OCI-LY7 (cell line): ENCODE measurements at regions not wholly inside any gene's neighbourhood (a gene's known extent, or its start where the extent isn't known, plus 50 kb on each side); places are given as distances from the start of the nearest gene placed in this dataset.

Experiments
- BruUV-seq: library from RNA; stranded (reverse); fragments of 400-500 nt; replicated peaks from 2 replicates; lab custom pipeline; 2021; lab: Mats Ljungman, UMichigan
- CTCF ChIA-PET: fragments of 300-600 bp; sonication (Branson Sonifier 250); formaldehyde crosslinking; loops from one replicate; lab custom pipeline; 2022; ENCODE audit warnings: antibody characterized with exemption; ENCODE audit not compliant: unreplicated experiment; lab: Charles Lee
- POLR2A ChIA-PET: fragments of 300-600 bp; sonication (Branson Sonifier 250); formaldehyde crosslinking; loops from one replicate; lab custom pipeline; 2022; ENCODE audit warnings: antibody characterized with exemption; lab: Charles Lee
- DNase-seq: peaks from one replicate; pipeline ENCODE4 v3.0.0-alpha.2; 2015; ENCODE audit warnings: low spot score
- H2AFZ ChIP-seq: fragments of 200-600 bp; sonication (generic), shearing (Covaris generic); 2 replicates; pipeline ENCODE4 v1.6.1; 2014; ENCODE audit warnings: mild to moderate bottlenecking, antibody characterized with exemption, low read length, moderate library complexity
- H3K27ac ChIP-seq: fragments of 200-600 bp; sonication (generic); 2 replicates; pipeline ENCODE4 v1.5.1; 2014; ENCODE audit warnings: mixed run types, low read depth, mild to moderate bottlenecking, moderate library complexity, low read length, inconsistent platforms; ENCODE audit not compliant: poor library complexity, severe bottlenecking
- H3K36me3 ChIP-seq: fragments of 200-600 bp; sonication (generic); 2 replicates; pipeline ENCODE4 v1.6.1; 2014; ENCODE audit warnings: mild to moderate bottlenecking, antibody characterized with exemption, low read length, moderate library complexity, mixed read lengths; ENCODE audit not compliant: insufficient read depth
- H3K4me1 ChIP-seq: fragments of 200-600 bp; sonication (generic); 2 replicates; pipeline ENCODE4 v1.5.1; 2014; ENCODE audit warnings: mild to moderate bottlenecking, low read length; ENCODE audit not compliant: insufficient read depth, poor library complexity, severe bottlenecking
- H3K4me2 ChIP-seq: fragments of 200-600 bp; sonication (generic); 2 replicates; pipeline ENCODE4 v1.6.1; 2014; ENCODE audit warnings: mild to moderate bottlenecking, low read length
- H3K4me3 ChIP-seq: fragments of 200-600 bp; sonication (generic); 2 replicates; pipeline ENCODE4 v1.5.1; 2014; ENCODE audit warnings: mild to moderate bottlenecking, low read depth, low read length; ENCODE audit not compliant: poor library complexity, severe bottlenecking
- H3K79me2 ChIP-seq: fragments of 200-600 bp; sonication (generic); 2 replicates; pipeline ENCODE4 v1.6.1; 2016; ENCODE audit warnings: low read depth, mild to moderate bottlenecking, low read length, moderate library complexity, mixed read lengths; ENCODE audit not compliant: insufficient read depth
- H3K9me2 ChIP-seq: fragments of 200-600 bp; sonication (generic); 2 replicates; pipeline ENCODE4 v1.6.1; 2016; ENCODE audit warnings: mild to moderate bottlenecking, low read length, mixed read lengths; ENCODE audit not compliant: insufficient read depth
- H3K9me3 ChIP-seq: fragments of 200-600 bp; sonication (generic); 2 replicates; pipeline ENCODE4 v1.6.1; 2014; ENCODE audit warnings: mild to moderate bottlenecking, mixed run types, low read length, mixed read lengths
- H4K20me1 ChIP-seq: fragments of 200-600 bp; sonication (generic); 2 replicates; pipeline ENCODE4 v1.6.1; 2014; ENCODE audit warnings: mild to moderate bottlenecking, antibody characterized with exemption, low read length, moderate library complexity, mixed read lengths; ENCODE audit not compliant: insufficient read depth
- EZH2phosphoT487 ChIP-seq: fragments of 200-600 bp; sonication (generic); IDR thresholded peaks from 2 replicates; pipeline ENCODE4 v1.6.1; 2018; ENCODE audit warnings: low read depth, borderline replicate concordance, mild to moderate bottlenecking, mixed run types, antibody characterized with exemption, low read length, moderate library complexity, mixed read lengths
- intact Hi-C: fragments of 100-400 bp; cut with micrococcal nuclease; formaldehyde crosslinking; loops from one replicate; pipeline ENCODE4 v1.10.0; 2022; ENCODE audit not compliant: unreplicated experiment
- TF ChIP-seq, protein P1 (sequence below): fragments of 200-600 bp; sonication (generic); conservative IDR thresholded peaks from 2 replicates; pipeline ENCODE4 v1.5.1; 2014; ENCODE audit warnings: mild to moderate bottlenecking, antibody characterized with exemption, low read length, moderate library complexity, mixed read lengths

DNA sequence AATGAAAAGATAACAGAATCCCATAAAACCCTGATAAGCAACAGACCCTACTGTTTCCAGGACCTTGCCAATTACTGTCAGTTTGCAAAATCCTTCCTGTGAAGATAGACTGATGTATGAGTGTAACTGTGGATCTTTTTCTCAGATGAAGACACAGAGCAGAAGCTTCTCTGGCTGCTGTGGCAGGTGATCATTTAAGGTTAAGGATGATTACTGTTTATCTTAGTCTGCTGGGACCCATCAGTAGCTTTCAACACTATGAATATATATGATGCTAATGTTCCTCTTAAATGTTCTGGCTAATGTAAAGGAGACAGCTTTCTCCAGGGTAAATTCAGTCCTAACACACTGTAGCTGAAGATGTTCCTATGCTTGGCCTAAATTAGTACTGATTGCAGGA lies 56.0 kb upstream of the CTTNBP2 start:
- ChIA-PET CTCF (no interaction called here), POLR2A (no interaction called here)
- no peak for DNase-seq
- H3K79me2 ChIP-seq: no peaks in the 10 kb centered on the region
- H4K20me1 ChIP-seq: no peaks in the 10 kb centered on the region
- TF ChIP-seq EZH2phosphoT487: no peak
- TF ChIP-seq, protein P1, sequence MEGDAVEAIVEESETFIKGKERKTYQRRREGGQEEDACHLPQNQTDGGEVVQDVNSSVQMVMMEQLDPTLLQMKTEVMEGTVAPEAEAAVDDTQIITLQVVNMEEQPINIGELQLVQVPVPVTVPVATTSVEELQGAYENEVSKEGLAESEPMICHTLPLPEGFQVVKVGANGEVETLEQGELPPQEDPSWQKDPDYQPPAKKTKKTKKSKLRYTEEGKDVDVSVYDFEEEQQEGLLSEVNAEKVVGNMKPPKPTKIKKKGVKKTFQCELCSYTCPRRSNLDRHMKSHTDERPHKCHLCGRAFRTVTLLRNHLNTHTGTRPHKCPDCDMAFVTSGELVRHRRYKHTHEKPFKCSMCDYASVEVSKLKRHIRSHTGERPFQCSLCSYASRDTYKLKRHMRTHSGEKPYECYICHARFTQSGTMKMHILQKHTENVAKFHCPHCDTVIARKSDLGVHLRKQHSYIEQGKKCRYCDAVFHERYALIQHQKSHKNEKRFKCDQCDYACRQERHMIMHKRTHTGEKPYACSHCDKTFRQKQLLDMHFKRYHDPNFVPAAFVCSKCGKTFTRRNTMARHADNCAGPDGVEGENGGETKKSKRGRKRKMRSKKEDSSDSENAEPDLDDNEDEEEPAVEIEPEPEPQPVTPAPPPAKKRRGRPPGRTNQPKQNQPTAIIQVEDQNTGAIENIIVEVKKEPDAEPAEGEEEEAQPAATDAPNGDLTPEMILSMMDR: no peak
- no peak overlapping the region for H3K27ac ChIP-seq
- intact Hi-C loops: no loop called here
- no TSS peak for BruUV-seq
- H3K9me3 ChIP-seq: no peaks in the 10 kb centered on the region
- no peak overlapping the region for H3K4me2 ChIP-seq
- H3K4me1 ChIP-seq: no peaks in the 10 kb centered on the region
- H3K4me3 ChIP-seq: no peak overlapping the region
- H3K36me3 ChIP-seq: no peaks in the 10 kb centered on the region
- no peaks in the 10 kb centered on the region for H3K9me2 ChIP-seq
- H2AFZ ChIP-seq: no peak overlapping the region

DNA sequence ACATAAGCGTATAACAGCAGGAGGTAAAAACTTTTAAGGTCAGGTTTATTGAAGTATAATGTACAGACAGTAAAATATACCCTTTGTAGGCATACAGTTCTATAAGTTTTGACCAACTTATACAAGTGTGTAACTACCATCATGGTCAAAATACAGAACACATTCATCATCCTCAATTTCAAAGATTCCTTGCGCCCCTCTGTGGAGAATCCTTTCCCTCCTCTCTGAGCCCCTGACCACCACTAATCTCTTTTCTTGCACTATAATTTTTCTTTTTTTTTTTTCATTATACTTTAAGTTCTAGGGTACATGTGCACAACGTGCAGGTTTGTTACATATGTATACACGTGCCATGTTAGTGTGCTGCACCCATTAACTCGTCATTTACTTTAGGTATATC lies 58.1 kb upstream of the CTTNBP2 start:
- no peaks in the 10 kb centered on the region for H3K9me3 ChIP-seq
- H3K79me2 ChIP-seq: no peaks in the 10 kb centered on the region
- H3K4me3 ChIP-seq: no peak overlapping the region
- DNase-seq: no peak
- H4K20me1 ChIP-seq: no peaks in the 10 kb centered on the region
- H3K4me2 ChIP-seq: no peak overlapping the region
- TF ChIP-seq EZH2phosphoT487: no peak
- TF ChIP-seq, protein P1: no peak
- CTCF ChIA-PET: no interaction called here
- intact Hi-C loops: no loop called here
- BruUV-seq: no TSS peak
- POLR2A ChIA-PET: no interaction called here
- H2AFZ ChIP-seq: no peak overlapping the region
- H3K36me3 ChIP-seq: no peaks in the 10 kb centered on the region
- no peaks in the 10 kb centered on the region for H3K9me2 ChIP-seq
- no peaks in the 10 kb centered on the region for H3K4me1 ChIP-seq
- no peak overlapping the region for H3K27ac ChIP-seq

DNA sequence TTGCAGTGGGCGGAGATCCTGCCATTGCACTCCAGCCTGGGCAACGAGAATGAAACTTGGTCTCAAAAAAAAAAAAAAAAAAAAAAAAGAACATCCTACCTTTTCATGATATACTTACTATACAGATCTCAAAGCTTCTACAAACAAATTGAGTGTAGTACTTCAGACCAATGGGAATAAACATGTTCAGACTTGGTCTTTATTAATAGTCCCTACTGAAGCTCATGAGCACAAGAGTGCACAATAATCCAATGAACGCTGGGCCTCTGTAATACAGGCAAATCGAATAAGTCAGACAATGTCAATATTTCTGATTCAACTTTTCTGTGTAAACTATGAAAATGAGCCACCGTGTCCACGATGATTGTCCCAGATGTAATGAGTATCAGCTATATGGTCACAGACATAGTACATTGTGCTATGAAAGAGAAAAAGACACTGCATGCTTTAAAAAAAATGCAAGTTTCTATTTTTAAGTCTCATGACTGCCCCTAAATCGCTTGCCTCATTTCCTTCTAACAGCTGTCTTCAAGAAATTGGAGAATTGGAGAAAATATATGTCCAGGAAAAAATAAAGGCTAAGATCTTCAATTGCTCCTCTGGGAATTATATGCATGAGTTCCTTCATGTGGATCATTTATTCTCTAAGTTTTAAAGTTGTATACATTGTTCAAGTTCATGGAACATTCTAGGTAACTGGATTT lies 64.0 kb upstream of the CTTNBP2 start:
- ChIA-PET POLR2A (no interaction called here), CTCF (no interaction called here)
- no peak overlapping the region for H2AFZ ChIP-seq
- no peaks in the 10 kb centered on the region for H3K9me2 ChIP-seq
- no peaks in the 10 kb centered on the region for H3K9me3 ChIP-seq
- no TSS peak for BruUV-seq
- no peak for DNase-seq
- H3K36me3 ChIP-seq: no peaks in the 10 kb centered on the region
- no peaks in the 10 kb centered on the region for H4K20me1 ChIP-seq
- H3K79me2 ChIP-seq: no peaks in the 10 kb centered on the region
- no peaks in the 10 kb centered on the region for H3K4me1 ChIP-seq
- intact Hi-C loops: no loop called here
- no peak overlapping the region for H3K4me2 ChIP-seq
- H3K27ac ChIP-seq: no peak overlapping the region
- no peak overlapping the region for H3K4me3 ChIP-seq
- TF ChIP-seq, protein P1: no peak
- no peak for TF ChIP-seq EZH2phosphoT487
